K562 (cell line): ENCODE measurements at regions not wholly inside any gene's neighbourhood (a gene's known extent, or its start where the extent isn't known, plus 50 kb on each side); places are given as distances from the start of the nearest gene placed in this dataset.
A peak's percentile ranks its signal among the peaks of the same experiment; 100 is the strongest.

Source experiments
- ATAC-seq: fragments of 200-7000 bp; cut with Tn5 transposase; 3 replicates; pipeline ENCODE4 v1.9.1; 2020; ENCODE audit warnings: moderate library complexity
- BruUV-seq: library from RNA; stranded (reverse); fragments of 400-500 nt; replicated peaks from 2 replicates; lab custom pipeline; 2021; lab: Mats Ljungman, UMichigan
- CTCF ChIA-PET: fragments of 300-600 bp; formaldehyde crosslinking; extraction: SDS; loops from one replicate; lab custom pipeline; 2021; ENCODE audit warnings: low intra/inter-chr PET ratio; lab: Yijun Ruan, JAX
- POLR2A ChIA-PET: fragments of 300-600, 350-650 bp; sonication (Branson Sonifier 250); formaldehyde crosslinking; extraction: SDS; loops from one replicate; lab custom pipeline; 2021; ENCODE audit warnings: antibody characterized with exemption, inconsistent platforms; lab: Yijun Ruan, JAX
- DNase-seq, 4 experiments: peaks; one replicate each; pipeline versions ENCODE4 v3.0.0 to v3.0.0-alpha.2; 2011 to 2018; ENCODE audit warnings: low spot score in 3 of 4, mixed read lengths in 3 of 4; ENCODE audit errors: extremely low read depth in 1 of 4
- FAIRE-seq: peaks from 2 replicates; lab custom pipeline; 2011; peaks lifted over from hg19 to GRCh38; lab: Jason Lieb, UNC
- H2AFZ ChIP-seq: 2 replicates; pipeline ENCODE4 v1.6.0; 2011; ENCODE audit warnings: low read depth, low read length, control low read depth, inconsistent platforms
- H3K27ac ChIP-seq: fragments of 200-600 bp; 3 replicates; pipeline ENCODE4 v1.8.0; 2011; ENCODE audit warnings: low read depth, mild to moderate bottlenecking, control low read depth, inconsistent platforms, low read length, moderate library complexity, mixed read lengths; ENCODE audit errors: extremely low read depth
- H3K27me3 ChIP-seq, 2 experiments: fragments of 300-600 bp in 1 of 2; 2 replicates in 1 of 2; 3 replicates in 1 of 2; pipeline versions ENCODE4 v1.6.0 to v1.8.0; 2011; ENCODE audit warnings: inconsistent platforms in 2 of 2, low read length in 2 of 2, mild to moderate bottlenecking in 1 of 2, mixed read lengths in 1 of 2, moderate library complexity in 1 of 2; ENCODE audit not compliant: control insufficient read depth in 2 of 2, insufficient read depth in 2 of 2
- H3K36me3 ChIP-seq: fragments of 300-600 bp; 3 replicates; pipeline ENCODE4 v1.8.0; 2011; ENCODE audit warnings: mild to moderate bottlenecking, low read length, inconsistent platforms; ENCODE audit not compliant: control insufficient read depth, insufficient read depth
- H3K4me1 ChIP-seq, 2 experiments: fragments of 200-600 bp in 1 of 2; replicated peaks in 1 of 2; 2 replicates in 1 of 2; 3 replicates in 1 of 2; pipeline versions ENCODE4 v1.5.1 to v1.8.0; 2011; ENCODE audit warnings: inconsistent platforms in 2 of 2, low read length in 2 of 2, mild to moderate bottlenecking in 1 of 2, mixed read lengths in 1 of 2, moderate library complexity in 1 of 2; ENCODE audit not compliant: control insufficient read depth in 2 of 2, insufficient read depth in 2 of 2
- H3K4me2 ChIP-seq: 2 replicates; pipeline ENCODE4 v1.6.1; 2011; ENCODE audit warnings: low read length, control low read depth, inconsistent platforms, mixed read lengths; ENCODE audit not compliant: insufficient read depth
- H3K4me3 ChIP-seq: fragments of 200-600 bp; sonication (generic), shearing (Covaris generic); 2 replicates; pipeline ENCODE4 v1.5.1; 2016; ENCODE audit warnings: control low read depth, inconsistent platforms
- H3K79me2 ChIP-seq: fragments of 200-600 bp; 3 replicates; pipeline ENCODE4 v1.8.0; 2011; ENCODE audit warnings: low read length, inconsistent platforms; ENCODE audit not compliant: control insufficient read depth, insufficient read depth
- H3K9ac ChIP-seq, 2 experiments: 2 replicates each; pipeline versions ENCODE4 v1.6.0 to v1.6.1; 2011; ENCODE audit warnings: low read depth in 2 of 2, low read length in 2 of 2, control low read depth in 1 of 2, inconsistent platforms in 1 of 2, mild to moderate bottlenecking in 1 of 2, mixed read lengths in 1 of 2; ENCODE audit not compliant: insufficient read depth in 1 of 2
- H3K9me1 ChIP-seq: one replicate; pipeline ENCODE4 v1.6.0; 2011; ENCODE audit warnings: inconsistent platforms, mild to moderate bottlenecking, low read length, moderate library complexity; ENCODE audit not compliant: control insufficient read depth, insufficient read depth
- H3K9me3 ChIP-seq: replicated peaks from 2 replicates; pipeline ENCODE4 v1.5.1; 2011; ENCODE audit warnings: low read depth, low read length, inconsistent platforms; ENCODE audit not compliant: control insufficient read depth, insufficient read depth
- H4K20me1 ChIP-seq: replicated peaks from 2 replicates; pipeline ENCODE4 v1.6.1; 2011; ENCODE audit warnings: low read length, inconsistent platforms, mixed read lengths; ENCODE audit not compliant: control insufficient read depth, insufficient read depth
- CCAR2 ChIP-seq: fragments of 200-400 bp; formaldehyde crosslinking; IDR thresholded peaks from 2 replicates; pipeline ENCODE4 v1.6.1; 2017; ENCODE audit warnings: mild to moderate bottlenecking, low read depth, low read length
- CEBPB ChIP-seq: fragments of 450-650 bp; IDR thresholded peaks from 2 replicates; pipeline ENCODE4 v1.6.1; 2016; ENCODE audit warnings: missing genetic modification characterization, missing compliant biosample characterization
- ERF ChIP-seq: fragments of 450-650 bp; formaldehyde crosslinking; IDR thresholded peaks from 2 replicates; pipeline ENCODE4 v1.4.0; 2020; ENCODE audit warnings: mild to moderate bottlenecking, mixed read lengths
- ETV5 ChIP-seq: sonication (generic); formaldehyde crosslinking; IDR thresholded peaks from 2 replicates; pipeline ENCODE4 v1.4.0; 2020; ENCODE audit warnings: low read depth, mild to moderate bottlenecking, missing genetic modification reagents
- FUS ChIP-seq: fragments of 200-400 bp; formaldehyde crosslinking; optimal IDR thresholded peaks from 2 replicates; pipeline ENCODE3; 2017; ENCODE audit warnings: low read depth, low read length
- HES1 ChIP-seq: fragments of 450-650 bp; IDR thresholded peaks from 2 replicates; pipeline ENCODE4 v1.6.1; 2016; ENCODE audit warnings: low read depth, mild to moderate bottlenecking, moderate library complexity
- MEF2D ChIP-seq: conservative IDR thresholded peaks from 2 replicates; pipeline ENCODE4 v1.6.1; 2016; ENCODE audit warnings: low read depth, missing genetic modification characterization, missing compliant biosample characterization
- MYBL2 ChIP-seq, 2 experiments: fragments of 450-650 bp in 1 of 2; sonication (generic) in 1 of 2; formaldehyde crosslinking in 1 of 2; IDR thresholded peaks; 2 replicates each; pipeline versions ENCODE4 v1.6.1 to v1.8.1; 2017 to 2022; ENCODE audit warnings: borderline replicate concordance in 1 of 2, inconsistent platforms in 1 of 2, low read depth in 1 of 2, mild to moderate bottlenecking in 1 of 2, missing genetic modification reagents in 1 of 2, moderate library complexity in 1 of 2
- RAD21 ChIP-seq, 2 experiments: fragments of 250-450 bp in 1 of 2; fragments of 450-650 bp in 1 of 2; sonication (Bioruptor Pico) in 1 of 2; formaldehyde crosslinking in 1 of 2; IDR thresholded peaks in 1 of 2; conservative IDR thresholded peaks in 1 of 2; 2 replicates each; pipeline versions ENCODE4 v1.4.0 to v1.8.0; 2020 to 2022; ENCODE audit warnings: mild to moderate bottlenecking in 2 of 2, moderate library complexity in 1 of 2
- RCOR1 ChIP-seq, 2 experiments: IDR thresholded peaks; 2 replicates each; pipeline ENCODE4 v1.6.1; 2012; ENCODE audit warnings: low read depth in 2 of 2, low read length in 2 of 2, borderline replicate concordance in 1 of 2, improper control_type of control experiment in 1 of 2
- SPI1 ChIP-seq: IDR thresholded peaks from 2 replicates; pipeline ENCODE4 v1.6.1; 2011; ENCODE audit warnings: low read depth, low read length, control low read depth, borderline replicate concordance
- XRCC5 ChIP-seq: fragments of 200-400 bp; formaldehyde crosslinking; IDR thresholded peaks from 2 replicates; pipeline ENCODE4 v1.6.1; 2017; ENCODE audit warnings: low read depth, mild to moderate bottlenecking, low read length
- YY1 ChIP-seq, 3 experiments: IDR thresholded peaks; 2 replicates each; pipeline ENCODE4 v1.6.1; 2011; ENCODE audit warnings: low read length in 2 of 3, mild to moderate bottlenecking in 2 of 3, moderate library complexity in 2 of 3, borderline replicate concordance in 1 of 3, control low read depth in 1 of 3, low read depth in 1 of 3; ENCODE audit not compliant: insufficient read depth in 3 of 3, insufficient replicate concordance in 2 of 3, control insufficient read depth in 1 of 3, insufficient read length in 1 of 3; ENCODE audit errors: extremely low read depth in 1 of 3
- ZNF121 ChIP-seq: sonication (generic); formaldehyde crosslinking; conservative IDR thresholded peaks from 2 replicates; pipeline ENCODE4 v1.8.0; 2022; ENCODE audit warnings: missing genetic modification reagents
- ZNF134 ChIP-seq: fragments of 250-450 bp; sonication (Bioruptor Pico); conservative IDR thresholded peaks from 2 replicates; pipeline ENCODE4 v1.4.0; 2020
- ZNF398 ChIP-seq: fragments of 250-450 bp; sonication (Bioruptor Pico); IDR thresholded peaks from 2 replicates; pipeline ENCODE4 v1.8.0; 2021; ENCODE audit warnings: moderate library complexity, mild to moderate bottlenecking, inconsistent platforms
- ZNF436 ChIP-seq: fragments of 250-450, 450-650 bp; sonication (Bioruptor Pico); formaldehyde crosslinking; IDR thresholded peaks from 2 replicates; pipeline ENCODE4 v1.7.0; 2020; ENCODE audit warnings: mild to moderate bottlenecking
- ZNF511 ChIP-seq: sonication (generic); formaldehyde crosslinking; IDR thresholded peaks from 2 replicates; pipeline ENCODE4 v1.8.0; 2022; ENCODE audit warnings: mild to moderate bottlenecking, missing genetic modification reagents
- ZNF75A ChIP-seq: fragments of 450-650 bp; formaldehyde crosslinking; IDR thresholded peaks from 2 replicates; pipeline ENCODE4 v1.4.0; 2020; ENCODE audit warnings: mild to moderate bottlenecking
- WGBS: fragments of 100-300 bp; shearing (Covaris generic); methylation state at CpG from one replicate; pipeline ENCODE4 v1.1.6; 2016; ENCODE audit warnings: low coverage, mixed read lengths; ENCODE audit not compliant: insufficient coverage; ENCODE audit errors: missing lambda C conversion rate; 5-methylcytosine and 5-hydroxymethylcytosine counted together
- in situ Hi-C: fragments of 300-500 bp; cut with MboI; formaldehyde crosslinking; loops from 4 replicates; pipeline ENCODE4 v1.15.0; 2018; ENCODE audit warnings: inconsistent platforms, mixed read lengths
- intact Hi-C: fragments of 100-400 bp; cut with micrococcal nuclease; formaldehyde crosslinking; loops from 2 replicates; pipeline ENCODE4 v1.14.2; 2022

GRCh38 chr5:10863763-10864383 lies 102.8 kb upstream of the DAP start:
- no peak overlapping the region for H3K4me2 ChIP-seq
- peaks cover 30 to 44% of the 10 kb centered on the region in 2 experiments for H3K27me3 ChIP-seq
- POLR2A ChIA-PET, result no interaction called here
- no peaks in the 10 kb centered on the region for H3K79me2 ChIP-seq
- 22% methylated on average over 15 of the region's 15 CpGs for WGBS
- intact Hi-C loops, result loop anchor here (10.0 kb wide), 3 partner anchors 181 to 1161 kb away; no protein-coding TSS in a partner anchor
- no peaks in the 10 kb centered on the region for H4K20me1 ChIP-seq
- DNase-seq (peak; percentile 80 to 90 (median 88)), ATAC-seq (peak; percentile 95), FAIRE-seq (peak; percentile 94)
- no peaks in the 10 kb centered on the region for H3K4me1 ChIP-seq
- in situ Hi-C loops, result no loop called here
- no TSS peak for BruUV-seq
- no peak overlapping the region for H3K9ac ChIP-seq
- no peak overlapping the region for H2AFZ ChIP-seq
- H3K27ac ChIP-seq, result no peak overlapping the region
- CTCF ChIA-PET, result interaction anchor here (1.3 kb wide), 1 partner anchor 319 kb away, joined by 4 read pairs; no protein-coding TSS in a partner anchor
- H3K9me3 ChIP-seq, result no peaks in the 10 kb centered on the region
- H3K36me3 ChIP-seq, result no peaks in the 10 kb centered on the region
- H3K4me3 ChIP-seq, result no peak overlapping the region
- no peaks in the 10 kb centered on the region for H3K9me1 ChIP-seq
- 0 out of 4 replicates have a peak, but pooled peaks of 1 of the 2 experiments have one; percentile 36 for TF ChIP-seq RCOR1 (IDR thresholded peaks at IDR 0.05; ENCODE audit: borderline replicate concordance in 1 of 2, low read depth in 2 of 2, low read length in 2 of 2)
- TF ChIP-seq ZNF121 (CRISPR knock-in tag), result no peak
- no peak for TF ChIP-seq MYBL2 (IDR thresholded peaks at IDR 0.05; ENCODE audit: low read depth)
- no peak for TF ChIP-seq MYBL2 (CRISPR knock-in tag; IDR thresholded peaks at IDR 0.05; ENCODE audit: borderline replicate concordance)
- no peak for TF ChIP-seq FUS
- TF ChIP-seq ERF (CRISPR knock-in tag), result no peak
- TF ChIP-seq YY1 (IDR thresholded peaks at IDR 0.05; ENCODE audit: borderline replicate concordance in 1 of 3, control insufficient read depth in 1 of 3, extremely low read depth in 1 of 3, insufficient read depth in 3 of 3, insufficient read length in 1 of 3, insufficient replicate concordance in 2 of 3, low read depth in 1 of 3, low read length in 2 of 3), result no peak
- TF ChIP-seq XRCC5, result 0 out of 2 replicates have a peak, but pooled peaks have one; percentile 66
- no peak for TF ChIP-seq ZNF436
- TF ChIP-seq CEBPB (tag), result no peak
- peak; percentile 45 to 71 for TF ChIP-seq RAD21 (CRISPR knock-in tag; conservative IDR thresholded peaks at IDR 0.05 in 1 of 2, IDR thresholded peaks at IDR 0.05 in 1 of 2)
- TF ChIP-seq ZNF134 (CRISPR knock-in tag), result no peak
- no peak for TF ChIP-seq ETV5 (CRISPR knock-in tag)
- TF ChIP-seq HES1, result no peak
- no peak for TF ChIP-seq ZNF511 (CRISPR knock-in tag)
- TF ChIP-seq ZNF75A, result no peak
- TF ChIP-seq MEF2D (tag), result no peak
- TF ChIP-seq CCAR2, result no peak
- no peak for TF ChIP-seq ZNF398 (CRISPR knock-in tag)
- no peak for TF ChIP-seq SPI1
